ENCODE measurements at regions not wholly inside any gene's neighbourhood (a gene's known extent, or its start where the extent isn't known, plus 50 kb on each side); places are given as distances from the start of the nearest gene placed in this dataset.

DNA sequence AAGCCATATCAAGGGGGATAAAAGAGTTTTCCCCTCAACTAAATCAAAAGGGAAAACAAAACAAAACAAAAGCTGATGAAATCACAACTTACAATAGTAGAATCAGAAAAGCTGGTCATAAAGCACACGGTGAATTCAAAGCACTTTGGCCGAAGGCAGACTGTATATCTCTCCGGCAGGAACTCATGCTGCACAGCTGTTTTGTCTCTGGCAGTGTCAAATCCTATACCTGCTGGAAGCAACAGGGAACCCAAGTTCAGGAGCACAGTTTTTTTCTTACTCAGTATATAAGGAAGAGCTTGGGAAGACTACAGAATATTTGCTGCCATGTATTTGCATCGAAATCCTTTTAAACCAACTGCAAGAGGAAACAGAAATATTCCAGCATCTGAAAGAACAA, 213.7 kb downstream of the RFC3 start:
- TF ChIP-seq, protein P1, sequence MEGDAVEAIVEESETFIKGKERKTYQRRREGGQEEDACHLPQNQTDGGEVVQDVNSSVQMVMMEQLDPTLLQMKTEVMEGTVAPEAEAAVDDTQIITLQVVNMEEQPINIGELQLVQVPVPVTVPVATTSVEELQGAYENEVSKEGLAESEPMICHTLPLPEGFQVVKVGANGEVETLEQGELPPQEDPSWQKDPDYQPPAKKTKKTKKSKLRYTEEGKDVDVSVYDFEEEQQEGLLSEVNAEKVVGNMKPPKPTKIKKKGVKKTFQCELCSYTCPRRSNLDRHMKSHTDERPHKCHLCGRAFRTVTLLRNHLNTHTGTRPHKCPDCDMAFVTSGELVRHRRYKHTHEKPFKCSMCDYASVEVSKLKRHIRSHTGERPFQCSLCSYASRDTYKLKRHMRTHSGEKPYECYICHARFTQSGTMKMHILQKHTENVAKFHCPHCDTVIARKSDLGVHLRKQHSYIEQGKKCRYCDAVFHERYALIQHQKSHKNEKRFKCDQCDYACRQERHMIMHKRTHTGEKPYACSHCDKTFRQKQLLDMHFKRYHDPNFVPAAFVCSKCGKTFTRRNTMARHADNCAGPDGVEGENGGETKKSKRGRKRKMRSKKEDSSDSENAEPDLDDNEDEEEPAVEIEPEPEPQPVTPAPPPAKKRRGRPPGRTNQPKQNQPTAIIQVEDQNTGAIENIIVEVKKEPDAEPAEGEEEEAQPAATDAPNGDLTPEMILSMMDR (IDR thresholded peaks at IDR 0.05): no peak
- no peak for TF ChIP-seq POLR2A (IDR thresholded peaks at IDR 0.05)

Data from testis (tissue), 2 donors.